Kidney epithelial cell (primary cell): ENCODE measurements at regions not wholly inside any gene's neighbourhood (a gene's known extent, or its start where the extent isn't known, plus 50 kb on each side); places are given as distances from the start of the nearest gene placed in this dataset.

Source experiments
- DNase-seq: peaks from one replicate; pipeline ENCODE4 v3.0.0-alpha.2; 2010; ENCODE audit warnings: low read depth
- H3K27me3 ChIP-seq: 2 replicates; pipeline ENCODE4 v1.6.0; 2011; ENCODE audit warnings: low read length; ENCODE audit not compliant: control insufficient read depth, insufficient read depth
- H3K36me3 ChIP-seq: 2 replicates; pipeline ENCODE4 v1.5.1; 2011; ENCODE audit warnings: low read length; ENCODE audit not compliant: control insufficient read depth, insufficient read depth
- H3K4me3 ChIP-seq: 2 replicates; pipeline ENCODE4 v1.5.1; 2011; ENCODE audit warnings: low read depth, mild to moderate bottlenecking, control low read depth, low read length
- TF ChIP-seq, protein P1 (sequence below): IDR thresholded peaks from 2 replicates; pipeline ENCODE4 v1.5.1; 2011; ENCODE audit warnings: mild to moderate bottlenecking, moderate library complexity, low read length, control low read depth, inconsistent platforms; ENCODE audit not compliant: insufficient read depth, poor library complexity, severe bottlenecking

DNA sequence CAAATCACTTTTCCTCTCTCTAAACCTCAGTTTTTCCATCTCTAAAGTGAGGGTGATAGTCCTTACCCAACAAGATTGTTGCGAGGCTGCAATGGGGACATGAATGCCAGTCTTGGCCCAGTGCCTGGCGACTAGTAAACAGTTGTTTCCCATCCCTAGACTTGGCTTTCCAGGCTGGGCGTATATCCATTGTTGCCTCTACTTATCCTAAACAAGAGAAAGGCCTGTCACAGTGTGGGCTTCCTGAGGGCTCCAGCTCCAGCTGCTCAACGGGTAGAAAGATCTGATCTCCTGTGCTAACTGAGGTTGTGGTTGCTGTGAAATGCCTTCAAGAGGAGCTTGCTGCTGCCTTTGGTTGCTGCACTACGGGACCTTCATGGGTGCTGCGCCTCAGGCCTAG, 142.0 kb downstream of the NSG2 start:
- Histone ChIP-seq H3K36me3 (no peaks in the 10 kb centered on the region), H3K4me3 (no peak overlapping the region), H3K27me3 (peaks cover 7% of the 10 kb centered on the region)
- TF ChIP-seq, protein P1, sequence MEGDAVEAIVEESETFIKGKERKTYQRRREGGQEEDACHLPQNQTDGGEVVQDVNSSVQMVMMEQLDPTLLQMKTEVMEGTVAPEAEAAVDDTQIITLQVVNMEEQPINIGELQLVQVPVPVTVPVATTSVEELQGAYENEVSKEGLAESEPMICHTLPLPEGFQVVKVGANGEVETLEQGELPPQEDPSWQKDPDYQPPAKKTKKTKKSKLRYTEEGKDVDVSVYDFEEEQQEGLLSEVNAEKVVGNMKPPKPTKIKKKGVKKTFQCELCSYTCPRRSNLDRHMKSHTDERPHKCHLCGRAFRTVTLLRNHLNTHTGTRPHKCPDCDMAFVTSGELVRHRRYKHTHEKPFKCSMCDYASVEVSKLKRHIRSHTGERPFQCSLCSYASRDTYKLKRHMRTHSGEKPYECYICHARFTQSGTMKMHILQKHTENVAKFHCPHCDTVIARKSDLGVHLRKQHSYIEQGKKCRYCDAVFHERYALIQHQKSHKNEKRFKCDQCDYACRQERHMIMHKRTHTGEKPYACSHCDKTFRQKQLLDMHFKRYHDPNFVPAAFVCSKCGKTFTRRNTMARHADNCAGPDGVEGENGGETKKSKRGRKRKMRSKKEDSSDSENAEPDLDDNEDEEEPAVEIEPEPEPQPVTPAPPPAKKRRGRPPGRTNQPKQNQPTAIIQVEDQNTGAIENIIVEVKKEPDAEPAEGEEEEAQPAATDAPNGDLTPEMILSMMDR, result no peak
- no peak for DNase-seq

DNA sequence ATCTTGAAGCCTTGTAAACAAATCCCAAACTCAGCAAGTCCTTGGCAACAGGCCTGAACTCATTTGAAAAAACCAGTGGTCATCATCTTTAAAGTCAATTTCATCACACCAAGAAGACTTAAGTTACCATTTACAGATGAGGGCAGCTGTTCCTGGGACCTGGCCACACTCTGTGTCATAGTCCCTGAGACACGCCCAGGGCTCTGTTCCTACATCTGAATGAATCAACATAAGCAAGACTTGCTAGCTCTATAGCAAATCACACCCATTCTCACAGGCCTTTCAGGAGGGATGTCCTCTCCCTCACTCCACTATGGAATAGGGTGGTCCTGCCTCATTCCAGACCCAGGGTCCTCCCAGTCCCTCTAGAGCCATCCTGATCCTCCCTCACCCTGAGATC, 142.8 kb downstream of the NSG2 start:
- Histone ChIP-seq H3K27me3 (peaks cover 7% of the 10 kb centered on the region), H3K4me3 (no peak overlapping the region), H3K36me3 (no peaks in the 10 kb centered on the region)
- TF ChIP-seq, protein P1, result no peak
- DNase-seq, result no peak

DNA sequence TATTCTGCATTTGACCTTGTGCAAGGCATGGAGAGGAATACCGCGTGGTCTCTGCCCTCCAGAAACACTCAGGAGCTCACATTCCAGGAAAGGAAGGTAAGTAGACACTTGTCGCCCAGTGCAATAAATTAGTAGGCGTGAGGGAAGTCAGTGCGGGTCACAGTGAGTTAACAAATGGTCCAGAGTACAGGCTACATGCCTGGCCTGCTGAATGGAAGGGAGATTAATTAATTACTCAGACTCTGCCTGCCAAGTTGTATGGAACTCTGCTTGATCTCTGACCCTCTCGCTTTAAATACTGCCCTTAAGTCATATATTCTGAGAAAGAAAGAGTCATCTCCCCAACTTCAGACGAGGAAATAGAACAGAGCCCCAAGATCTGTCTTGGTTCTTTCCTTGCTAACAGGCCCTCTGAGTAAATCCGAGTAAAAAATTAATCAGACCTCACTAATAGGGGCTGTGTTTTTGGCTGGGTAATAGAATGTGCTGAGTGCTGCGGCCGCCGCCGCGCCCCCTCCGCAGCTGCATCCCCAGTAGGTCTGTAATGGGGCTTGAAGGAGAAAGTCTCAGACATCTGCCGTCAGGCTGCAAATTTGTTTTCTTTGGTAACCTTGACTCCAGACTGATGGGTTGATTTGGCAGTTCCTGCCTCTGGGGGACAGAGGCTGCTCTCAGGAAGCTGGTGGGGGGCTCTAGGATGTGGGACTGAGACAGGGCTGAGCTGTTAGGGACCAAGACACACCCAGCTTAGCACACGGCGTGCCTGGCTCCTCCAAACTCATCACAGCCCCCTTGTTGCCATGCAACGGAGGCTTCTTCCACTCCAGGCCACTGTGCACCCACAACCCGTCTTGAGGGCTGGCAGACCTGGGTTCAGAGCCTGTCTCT, 144.4 kb downstream of the NSG2 start:
- TF ChIP-seq, protein P1, result no peak
- Histone ChIP-seq H3K4me3 (no peak overlapping the region), H3K27me3 (peaks cover 7% of the 10 kb centered on the region), H3K36me3 (no peaks in the 10 kb centered on the region)
- no peak for DNase-seq

DNA sequence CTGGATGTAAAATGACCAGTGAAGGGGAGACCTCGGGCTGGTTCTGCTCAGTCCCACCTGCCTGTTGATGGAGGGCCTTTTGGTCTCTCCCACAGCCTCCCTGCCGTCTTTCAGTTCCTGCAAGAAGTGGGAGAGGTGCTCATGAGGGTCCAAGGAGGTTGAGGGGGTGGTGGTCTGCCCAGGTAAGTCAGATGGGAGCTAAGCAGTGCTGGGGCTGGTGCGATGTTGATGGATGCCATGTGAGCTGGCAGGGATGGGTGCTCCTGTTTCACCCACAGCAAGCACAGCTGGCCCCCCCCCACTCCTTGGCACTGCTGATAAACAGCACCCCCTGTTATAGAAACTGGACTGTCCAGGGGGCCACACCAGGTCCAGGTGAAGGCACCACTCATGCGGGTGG, 145.6 kb downstream of the NSG2 start:
- Histone ChIP-seq H3K27me3 (peaks cover 7% of the 10 kb centered on the region), H3K36me3 (no peaks in the 10 kb centered on the region), H3K4me3 (no peak overlapping the region)
- DNase-seq, result no peak
- TF ChIP-seq, protein P1, result no peak

DNA sequence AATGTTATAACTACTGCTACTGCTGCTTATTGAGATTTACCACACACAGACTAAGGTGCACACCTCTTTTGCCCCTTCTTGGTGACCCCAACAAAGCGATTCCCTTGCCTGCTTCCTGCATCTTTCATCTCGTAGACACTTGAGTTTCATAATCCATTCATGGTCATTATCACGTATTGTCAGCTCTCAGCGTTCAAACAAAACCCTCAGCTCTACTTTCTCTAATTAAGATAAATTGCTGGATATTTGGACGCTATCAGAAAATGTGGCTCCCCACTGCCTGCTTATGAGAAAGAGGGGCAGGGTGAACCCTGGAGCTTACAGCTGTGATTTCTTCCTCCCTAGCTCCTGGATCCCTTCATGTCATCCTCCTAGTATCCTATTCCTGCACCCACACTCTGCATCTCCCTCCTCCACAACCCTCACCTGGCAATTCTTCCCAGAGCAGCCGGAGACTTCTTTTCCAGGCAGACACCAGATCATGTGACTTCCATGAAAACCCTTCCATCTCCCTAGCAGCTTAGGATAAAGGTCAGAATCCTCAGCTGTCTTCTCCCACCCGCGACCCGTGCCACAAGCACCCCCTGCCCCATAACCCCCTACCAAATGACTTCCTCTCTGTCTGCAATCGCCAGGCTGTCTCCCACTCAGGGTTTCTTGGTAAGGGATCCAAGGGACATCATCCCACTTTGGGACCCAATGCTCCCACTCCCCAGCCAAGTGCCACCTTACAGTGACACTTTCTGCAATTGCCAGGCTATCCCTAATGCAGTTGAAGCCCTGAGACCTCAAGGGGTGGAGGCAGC, 146.5 kb downstream of the NSG2 start:
- no peak overlapping the region for H3K4me3 ChIP-seq
- no peaks in the 10 kb centered on the region for H3K36me3 ChIP-seq
- TF ChIP-seq, protein P1, result no peak
- H3K27me3 ChIP-seq, result peaks cover 7% of the 10 kb centered on the region
- DNase-seq, result no peak
